Gastroesophageal sphincter (tissue), 3 donors: ENCODE measurements at regions not wholly inside any gene's neighbourhood (a gene's known extent, or its start where the extent isn't known, plus 50 kb on each side); places are given as distances from the start of the nearest gene placed in this dataset.

Experiments
- CTCF ChIP-seq, 4 experiments: fragments of 200-600 bp in 2 of 4; fragments of 450-650 bp in 2 of 4; sonication (generic) in 1 of 4; IDR thresholded peaks; one replicate each; pipeline ENCODE4 v1.5.1; 2017 to 2019; ENCODE audit warnings: antibody characterized with exemption in 4 of 4, mild to moderate bottlenecking in 2 of 4, moderate library complexity in 2 of 4
- EP300 ChIP-seq: sonication (generic); formaldehyde crosslinking; IDR thresholded peaks from one replicate; pipeline ENCODE4 v1.6.1; 2017; ENCODE audit warnings: antibody characterized with exemption, mild to moderate bottlenecking
- POLR2A ChIP-seq, 2 donors: fragments of 450-650 bp; IDR thresholded peaks; one replicate each; pipeline ENCODE4 v1.6.1; 2017; ENCODE audit warnings: antibody characterized with exemption in 2 of 2, mild to moderate bottlenecking in 2 of 2, moderate library complexity in 1 of 2
- POLR2AphosphoS5 ChIP-seq: sonication (generic); formaldehyde crosslinking; IDR thresholded peaks from one replicate; pipeline ENCODE4 v1.6.1; 2017; ENCODE audit warnings: antibody characterized with exemption

GRCh38 chr7:93812061-93812460 is 78.5 kb downstream of the TFPI2 start:
- TF ChIP-seq POLR2A (IDR thresholded peaks at IDR 0.05) (no peak), CTCF (IDR thresholded peaks at IDR 0.05) (no peak), EP300 (no peak), POLR2AphosphoS5 (no peak)
